Mesenchymal stem cell (in vitro differentiated cells and primary cell): ENCODE measurements at regions not wholly inside any gene's neighbourhood (a gene's known extent, or its start where the extent isn't known, plus 50 kb on each side); places are given as distances from the start of the nearest gene placed in this dataset.
A peak's percentile ranks its signal among the peaks of the same experiment; 100 is the strongest.

Experiments
- DNase-seq: peaks from one replicate; pipeline ENCODE4 v3.0.0-alpha.2; 2013
- H2AFZ ChIP-seq: one replicate; pipeline ENCODE4 v1.6.1; 2013; ENCODE audit warnings: low read depth, mild to moderate bottlenecking, control low read depth, inconsistent platforms, low read length, moderate library complexity
- H2AK5ac ChIP-seq: 2 replicates; pipeline ENCODE4 v1.6.1; 2013; ENCODE audit warnings: low read length, moderate library complexity, mild to moderate bottlenecking, inconsistent platforms; ENCODE audit not compliant: severe bottlenecking
- H2BK120ac ChIP-seq: one replicate; pipeline ENCODE4 v1.6.1; 2013; ENCODE audit warnings: low read depth, mild to moderate bottlenecking, inconsistent platforms, low read length, moderate library complexity
- H2BK12ac ChIP-seq, 2 experiments: one replicate each; pipeline ENCODE4 v1.6.1; 2013; ENCODE audit warnings: inconsistent platforms in 2 of 2, low read length in 2 of 2, mild to moderate bottlenecking in 2 of 2, moderate library complexity in 2 of 2, control low read depth in 1 of 2
- H2BK15ac ChIP-seq: one replicate; pipeline ENCODE4 v1.6.1; 2013; ENCODE audit warnings: mild to moderate bottlenecking, low read depth, inconsistent platforms; ENCODE audit not compliant: poor library complexity, severe bottlenecking
- H2BK5ac ChIP-seq: 2 replicates; pipeline ENCODE4 v1.6.1; 2013; ENCODE audit warnings: low read depth, mild to moderate bottlenecking, low read length, control low read depth, inconsistent platforms; ENCODE audit not compliant: poor library complexity, severe bottlenecking
- H3K14ac ChIP-seq, 2 experiments: one replicate each; pipeline ENCODE4 v1.6.1; 2013; ENCODE audit warnings: inconsistent platforms in 2 of 2, low read length in 2 of 2, control low read depth in 1 of 2, mild to moderate bottlenecking in 1 of 2, moderate library complexity in 1 of 2
- H3K18ac ChIP-seq, 2 experiments: one replicate each; pipeline ENCODE4 v1.6.1; 2013; ENCODE audit warnings: inconsistent platforms in 2 of 2, low read length in 2 of 2, control low read depth in 1 of 2, low read depth in 1 of 2, mild to moderate bottlenecking in 1 of 2
- H3K23ac ChIP-seq, 2 experiments: one replicate each; pipeline ENCODE4 v1.6.1; 2013; ENCODE audit warnings: inconsistent platforms in 2 of 2, low read length in 2 of 2, mild to moderate bottlenecking in 2 of 2, moderate library complexity in 2 of 2, control low read depth in 1 of 2
- H3K27ac ChIP-seq: 2 replicates; pipeline ENCODE4 v1.5.1; 2013; ENCODE audit warnings: mild to moderate bottlenecking, moderate library complexity, low read length, control low read depth, inconsistent platforms; ENCODE audit not compliant: poor library complexity, severe bottlenecking
- H3K27me3 ChIP-seq, 2 experiments: 2 replicates each; pipeline versions ENCODE4 v1.6.1 to v1.7.0; 2013; ENCODE audit warnings: low read length in 2 of 2, mild to moderate bottlenecking in 2 of 2, moderate library complexity in 2 of 2, control low read depth in 1 of 2, inconsistent platforms in 1 of 2; ENCODE audit not compliant: control insufficient read depth in 1 of 2, insufficient read depth in 1 of 2
- H3K36me3 ChIP-seq, 2 experiments: 2 replicates each; pipeline versions ENCODE4 v1.6.1 to v1.7.0; 2013; ENCODE audit warnings: low read length in 2 of 2, control low read depth in 1 of 2, inconsistent platforms in 1 of 2, low read depth in 1 of 2, mild to moderate bottlenecking in 1 of 2; ENCODE audit not compliant: insufficient read depth in 2 of 2, control insufficient read depth in 1 of 2
- H3K4ac ChIP-seq, 2 experiments: one replicate each; pipeline ENCODE4 v1.6.1; 2013; ENCODE audit warnings: inconsistent platforms in 2 of 2, low read length in 2 of 2, mild to moderate bottlenecking in 2 of 2, moderate library complexity in 2 of 2, control low read depth in 1 of 2, low read depth in 1 of 2
- H3K4me1 ChIP-seq: 2 replicates; pipeline ENCODE4 v1.6.1; 2013; ENCODE audit warnings: low read depth, low read length, control low read depth; ENCODE audit not compliant: control insufficient read depth, insufficient read depth
- H3K4me2 ChIP-seq: 2 replicates; pipeline ENCODE4 v1.6.1; 2013; ENCODE audit warnings: low read length, mild to moderate bottlenecking, inconsistent platforms; ENCODE audit not compliant: poor library complexity, severe bottlenecking
- H3K4me3 ChIP-seq, 2 experiments: 2 replicates each; pipeline versions ENCODE4 v1.5.1 to v1.7.0; 2013; ENCODE audit warnings: low read length in 2 of 2, mild to moderate bottlenecking in 2 of 2, control low read depth in 1 of 2, low read depth in 1 of 2; ENCODE audit not compliant: insufficient read depth in 1 of 2
- H3K79me1 ChIP-seq: replicated peaks from 2 replicates; pipeline ENCODE4 v1.6.1; 2013; ENCODE audit warnings: mild to moderate bottlenecking, control low read depth, low read length, inconsistent platforms; ENCODE audit not compliant: poor library complexity, severe bottlenecking
- H3K9ac ChIP-seq: 2 replicates; pipeline ENCODE4 v1.7.0; 2013; ENCODE audit warnings: mild to moderate bottlenecking, low read length, moderate library complexity
- H3K9me3 ChIP-seq: 2 replicates; pipeline ENCODE4 v1.7.0; 2013; ENCODE audit warnings: mild to moderate bottlenecking, low read length; ENCODE audit not compliant: control insufficient read depth
- H4K8ac ChIP-seq: one replicate; pipeline ENCODE4 v1.6.1; 2013; ENCODE audit warnings: inconsistent platforms, mild to moderate bottlenecking, low read length, moderate library complexity
- H4K91ac ChIP-seq: one replicate; pipeline ENCODE4 v1.6.1; 2013; ENCODE audit warnings: mild to moderate bottlenecking, low read length, inconsistent platforms
- WGBS: methylation state at CpG from one replicate; pipeline ENCODE4 v1.1.7; 2013; ENCODE audit warnings: mixed read lengths; 5-methylcytosine and 5-hydroxymethylcytosine counted together

DNA sequence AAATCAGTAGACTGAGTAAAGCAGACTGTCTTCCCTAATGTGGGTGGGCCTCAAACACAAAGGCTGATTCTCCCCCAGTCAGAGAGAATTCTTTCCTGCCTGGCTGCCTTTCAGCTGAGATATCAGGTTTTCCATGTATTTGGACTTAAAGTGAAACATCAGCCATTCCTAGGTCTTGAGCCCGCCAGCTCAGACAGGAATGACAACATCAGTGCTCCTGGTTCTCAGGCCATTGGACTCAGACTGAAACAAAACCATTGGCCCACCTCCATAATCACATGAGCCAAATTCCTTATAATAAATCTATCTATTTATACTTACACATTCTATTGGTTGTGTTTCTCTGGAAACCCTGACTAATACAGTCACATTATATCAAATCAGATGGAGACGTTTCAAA is 56.7 kb upstream of the CLPB start:
- H2BK120ac ChIP-seq, result no peak overlapping the region
- no peak overlapping the region for H3K4me3 ChIP-seq
- no peaks in the 10 kb centered on the region for H3K36me3 ChIP-seq
- H2AK5ac ChIP-seq, result no peak overlapping the region
- no peak overlapping the region for H2BK5ac ChIP-seq
- H3K18ac ChIP-seq, result no peak overlapping the region
- H2BK12ac ChIP-seq, result no peak overlapping the region
- no peaks in the 10 kb centered on the region for H3K4me1 ChIP-seq
- H3K27me3 ChIP-seq, result peaks cover 12 to 15% of the 10 kb centered on the region in 2 experiments
- H3K27ac ChIP-seq, result no peak overlapping the region
- no peak overlapping the region for H3K9ac ChIP-seq
- H3K14ac ChIP-seq, result no peak overlapping the region
- H2BK15ac ChIP-seq, result no peak overlapping the region
- H3K9me3 ChIP-seq, result no peaks in the 10 kb centered on the region
- H3K79me1 ChIP-seq, result no peaks in the 10 kb centered on the region
- 82% methylated on average over 1 of the region's 2 CpGs for WGBS
- no peak overlapping the region for H3K23ac ChIP-seq
- H3K4ac ChIP-seq, result no peak overlapping the region
- peak; percentile 3 for DNase-seq
- no peak overlapping the region for H4K8ac ChIP-seq
- H3K4me2 ChIP-seq, result no peak overlapping the region
- H2AFZ ChIP-seq, result no peak overlapping the region
- no peak overlapping the region for H4K91ac ChIP-seq
